ENCODE measurements at regions not wholly inside any gene's neighbourhood (a gene's known extent, or its start where the extent isn't known, plus 50 kb on each side); places are given as distances from the start of the nearest gene placed in this dataset.

DNA sequence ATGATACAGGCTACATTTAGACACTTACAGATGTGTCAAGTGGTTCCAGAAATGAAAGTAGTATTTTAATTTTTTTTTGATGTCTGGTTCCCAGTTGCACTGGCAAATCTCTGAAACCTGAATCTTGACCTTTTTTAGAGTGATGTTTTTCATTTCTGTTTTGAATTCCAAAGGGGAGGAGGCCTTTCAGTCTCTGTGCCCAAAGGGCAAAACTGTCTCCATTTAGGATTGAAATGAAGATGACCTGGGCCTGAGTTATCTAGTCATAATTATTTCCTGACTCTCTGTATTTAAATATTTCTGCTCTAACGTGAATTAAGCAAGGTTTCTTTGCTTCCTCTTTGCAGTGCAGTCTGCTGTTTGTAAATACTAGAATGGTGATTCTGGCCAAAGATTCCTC lies 252.9 kb upstream of the ZFP64 start:
- TF ChIP-seq, protein P1, sequence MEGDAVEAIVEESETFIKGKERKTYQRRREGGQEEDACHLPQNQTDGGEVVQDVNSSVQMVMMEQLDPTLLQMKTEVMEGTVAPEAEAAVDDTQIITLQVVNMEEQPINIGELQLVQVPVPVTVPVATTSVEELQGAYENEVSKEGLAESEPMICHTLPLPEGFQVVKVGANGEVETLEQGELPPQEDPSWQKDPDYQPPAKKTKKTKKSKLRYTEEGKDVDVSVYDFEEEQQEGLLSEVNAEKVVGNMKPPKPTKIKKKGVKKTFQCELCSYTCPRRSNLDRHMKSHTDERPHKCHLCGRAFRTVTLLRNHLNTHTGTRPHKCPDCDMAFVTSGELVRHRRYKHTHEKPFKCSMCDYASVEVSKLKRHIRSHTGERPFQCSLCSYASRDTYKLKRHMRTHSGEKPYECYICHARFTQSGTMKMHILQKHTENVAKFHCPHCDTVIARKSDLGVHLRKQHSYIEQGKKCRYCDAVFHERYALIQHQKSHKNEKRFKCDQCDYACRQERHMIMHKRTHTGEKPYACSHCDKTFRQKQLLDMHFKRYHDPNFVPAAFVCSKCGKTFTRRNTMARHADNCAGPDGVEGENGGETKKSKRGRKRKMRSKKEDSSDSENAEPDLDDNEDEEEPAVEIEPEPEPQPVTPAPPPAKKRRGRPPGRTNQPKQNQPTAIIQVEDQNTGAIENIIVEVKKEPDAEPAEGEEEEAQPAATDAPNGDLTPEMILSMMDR (IDR thresholded peaks at IDR 0.05), result no peak
- TF ChIP-seq POLR2A (IDR thresholded peaks at IDR 0.05), result no peak
- no peak for TF ChIP-seq POLR2AphosphoS5 (IDR thresholded peaks at IDR 0.05)
